ENCODE measurements at regions not wholly inside any gene's neighbourhood (a gene's known extent, or its start where the extent isn't known, plus 50 kb on each side); places are given as distances from the start of the nearest gene placed in this dataset.

DNA sequence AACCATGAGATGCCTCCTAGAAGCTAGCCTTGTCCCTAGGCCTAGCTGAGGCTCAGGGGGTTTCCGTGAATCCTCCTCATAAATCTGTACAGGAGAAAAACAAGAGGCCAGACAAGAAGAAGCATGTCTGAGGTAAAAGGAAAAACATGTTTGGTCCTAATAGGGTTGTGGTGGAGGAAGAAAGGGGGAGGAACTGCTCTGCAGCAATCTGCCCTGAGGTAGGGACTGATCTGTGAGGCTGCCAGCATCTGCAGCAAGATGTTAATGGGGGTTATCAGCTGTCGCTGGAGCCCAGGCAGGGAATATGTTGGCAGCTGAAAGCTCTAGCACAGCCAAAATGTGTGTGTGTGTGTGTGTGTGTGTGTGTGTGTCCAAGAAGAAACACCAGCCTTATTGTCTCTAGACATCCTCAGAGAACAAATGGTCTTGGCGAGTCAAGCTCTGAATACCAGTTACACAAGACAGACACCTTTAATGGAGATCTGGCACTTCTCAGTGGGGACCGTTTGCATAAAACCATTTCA lies 218.5 kb downstream of the NUAK1 start:
- DNase-seq (no peak), ATAC-seq (no peak)
- H3K36me3 Mint-ChIP-seq (ENCODE audit: insufficient read depth), result no peaks in the 10 kb centered on the region
- no peaks in the 10 kb centered on the region for H3K9me3 Mint-ChIP-seq
- H3K4me1 Mint-ChIP-seq (ENCODE audit: low read depth), result no peaks in the 10 kb centered on the region
- no peak overlapping the region for H3K4me3 Mint-ChIP-seq
- peaks cover 3% of the 10 kb centered on the region for H3K27me3 Mint-ChIP-seq (ENCODE audit: low read depth)

GRCh38 chr12:105921055-105921454 lies 217.7 kb downstream of the NUAK1 start:
- no peak for ATAC-seq
- H3K4me1 Mint-ChIP-seq (ENCODE audit: low read depth), result no peaks in the 10 kb centered on the region
- no peaks in the 10 kb centered on the region for H3K36me3 Mint-ChIP-seq (ENCODE audit: insufficient read depth)

DNA sequence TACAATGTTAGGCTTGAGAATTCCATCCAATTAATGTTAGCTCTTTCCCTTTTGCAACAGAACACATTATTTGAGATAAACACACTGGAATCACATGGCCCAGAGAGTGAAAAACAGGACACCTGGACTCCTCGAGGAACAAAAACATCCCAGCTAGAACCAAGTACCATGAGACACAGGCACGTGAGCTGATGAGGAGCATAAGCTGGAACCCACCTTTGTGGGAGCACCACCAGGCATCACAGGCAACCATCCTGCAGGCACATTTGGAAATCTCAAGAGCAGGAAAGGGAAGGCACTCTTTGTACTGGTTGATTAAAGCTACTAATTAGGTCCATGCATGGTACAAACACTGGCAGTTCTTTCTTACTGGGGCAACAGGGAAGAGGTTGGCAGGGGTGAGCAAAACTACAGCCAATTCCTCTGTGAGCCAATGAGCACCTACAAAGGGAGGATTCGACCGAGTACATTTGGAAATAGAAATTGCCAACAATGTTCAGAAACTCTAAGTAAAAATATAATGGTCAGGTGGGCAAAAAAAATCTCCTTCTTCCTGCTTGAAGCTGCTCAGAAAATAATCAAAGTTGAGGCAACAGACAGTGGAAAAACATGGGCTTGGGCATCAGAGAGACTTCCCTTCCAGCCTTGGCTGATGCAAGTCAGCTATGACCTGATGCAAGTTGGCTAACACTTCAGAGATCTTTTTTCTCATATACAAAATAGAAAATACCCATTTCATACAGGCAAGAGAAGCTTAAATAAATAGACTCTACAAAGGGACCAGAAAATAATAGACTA lies 216.7 kb downstream of the NUAK1 start:
- Mint-ChIP-seq H3K9me3 (peaks cover under 1% of the 10 kb centered on the region), H3K4me1 (ENCODE audit: low read depth) (no peaks in the 10 kb centered on the region)

More at GRCh38 chr12:105921055-105921454, 217.7 kb downstream of the NUAK1 start:
- Mint-ChIP-seq H3K4me3 (no peak overlapping the region), H3K9me3 (no peaks in the 10 kb centered on the region), H3K27me3 (ENCODE audit: low read depth) (peaks cover 3% of the 10 kb centered on the region)
- DNase-seq, result no peak

GRCh38 chr12:105922670-105923102 lies 216.1 kb downstream of the NUAK1 start:
- Mint-ChIP-seq H3K36me3 (ENCODE audit: insufficient read depth) (no peaks in the 10 kb centered on the region), H3K4me1 (ENCODE audit: low read depth) (no peaks in the 10 kb centered on the region), H3K9me3 (peaks cover 4% of the 10 kb centered on the region), H3K27me3 (ENCODE audit: low read depth) (peaks cover 3% of the 10 kb centered on the region), H3K4me3 (no peak overlapping the region)
- DNase-seq (no peak), ATAC-seq (no peak)

More for the DNA sequence above, 216.7 kb downstream of the NUAK1 start:
- no peaks in the 10 kb centered on the region for H3K36me3 Mint-ChIP-seq (ENCODE audit: insufficient read depth)
- H3K27me3 Mint-ChIP-seq (ENCODE audit: low read depth), result peaks cover 3% of the 10 kb centered on the region
- ATAC-seq, result no peak
- no peak for DNase-seq
- H3K4me3 Mint-ChIP-seq, result no peak overlapping the region

DNA sequence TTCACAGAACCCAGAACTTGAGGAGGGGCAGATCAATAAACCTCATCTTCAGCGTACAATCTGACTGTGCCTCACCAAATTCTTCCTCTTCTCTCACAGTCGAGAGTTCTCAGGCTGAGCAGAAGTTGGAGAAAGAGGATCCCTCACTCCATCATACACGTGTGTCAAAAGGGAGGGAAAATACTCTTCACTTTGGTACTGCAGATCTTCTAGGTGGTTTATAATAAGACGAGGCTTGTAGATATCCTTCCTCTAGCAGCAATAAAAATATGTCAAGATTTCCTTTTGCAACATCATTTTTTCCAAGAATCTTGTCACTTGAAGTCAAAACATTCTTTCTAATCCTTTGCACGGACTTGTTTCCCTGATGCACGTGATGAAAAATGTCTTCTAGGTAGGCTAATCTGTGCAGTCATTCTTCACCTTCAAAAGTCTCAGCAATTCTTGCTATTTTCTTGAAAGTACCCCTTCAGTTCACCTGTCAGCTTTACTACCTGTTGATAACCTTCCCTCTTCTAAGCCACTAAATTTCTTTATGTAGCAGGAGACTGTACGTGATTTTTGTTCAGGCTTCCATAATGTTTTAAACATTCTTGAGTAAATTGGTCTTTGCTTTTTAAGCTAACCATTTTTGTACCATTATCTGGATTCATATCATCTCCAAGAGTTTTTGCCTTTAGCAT lies 214.1 kb downstream of the NUAK1 start:
- ATAC-seq, result no peak

GRCh38 chr12:105927564-105927963 lies 211.2 kb downstream of the NUAK1 start:
- no peaks in the 10 kb centered on the region for H3K27me3 Mint-ChIP-seq (ENCODE audit: low read depth)
- H3K4me3 Mint-ChIP-seq, result no peak overlapping the region
- peaks cover 4% of the 10 kb centered on the region for H3K9me3 Mint-ChIP-seq
- H3K36me3 Mint-ChIP-seq (ENCODE audit: insufficient read depth), result no peaks in the 10 kb centered on the region
- DNase-seq, result no peak
- ATAC-seq, result no peak
- no peaks in the 10 kb centered on the region for H3K4me1 Mint-ChIP-seq (ENCODE audit: low read depth)

More for the DNA sequence above, 214.1 kb downstream of the NUAK1 start:
- Mint-ChIP-seq H3K4me1 (ENCODE audit: low read depth) (no peaks in the 10 kb centered on the region), H3K4me3 (no peak overlapping the region), H3K36me3 (ENCODE audit: insufficient read depth) (no peaks in the 10 kb centered on the region), H3K9me3 (peaks cover 4% of the 10 kb centered on the region), H3K27me3 (ENCODE audit: low read depth) (peaks cover 3% of the 10 kb centered on the region)
- DNase-seq, result no peak

DNA sequence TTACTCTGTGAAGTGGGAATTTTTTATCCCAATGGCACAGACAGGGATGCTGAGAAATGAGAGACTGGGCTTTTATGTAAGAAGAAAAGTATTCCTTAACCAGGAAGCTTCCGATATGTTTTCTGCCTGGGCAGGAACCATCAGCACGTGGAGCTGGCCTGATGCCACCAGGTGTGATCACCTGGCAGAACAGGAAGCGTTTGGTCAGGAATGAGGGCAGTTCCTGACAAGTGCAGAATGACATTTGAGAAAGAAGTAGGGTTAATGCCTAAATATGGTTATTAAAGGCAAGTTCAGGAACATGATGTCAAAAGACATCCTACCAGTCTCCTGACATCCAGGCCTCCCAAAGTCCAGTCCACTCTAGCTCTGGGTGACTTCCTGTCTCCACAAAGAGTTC lies 210.3 kb downstream of the NUAK1 start:
- H3K9me3 Mint-ChIP-seq, result peaks cover 4% of the 10 kb centered on the region
- no peak for ATAC-seq
- H3K27me3 Mint-ChIP-seq (ENCODE audit: low read depth), result no peaks in the 10 kb centered on the region
- H3K36me3 Mint-ChIP-seq (ENCODE audit: insufficient read depth), result no peaks in the 10 kb centered on the region
- DNase-seq, result no peak
- H3K4me3 Mint-ChIP-seq, result no peak overlapping the region
- H3K4me1 Mint-ChIP-seq (ENCODE audit: low read depth), result no peaks in the 10 kb centered on the region

DNA sequence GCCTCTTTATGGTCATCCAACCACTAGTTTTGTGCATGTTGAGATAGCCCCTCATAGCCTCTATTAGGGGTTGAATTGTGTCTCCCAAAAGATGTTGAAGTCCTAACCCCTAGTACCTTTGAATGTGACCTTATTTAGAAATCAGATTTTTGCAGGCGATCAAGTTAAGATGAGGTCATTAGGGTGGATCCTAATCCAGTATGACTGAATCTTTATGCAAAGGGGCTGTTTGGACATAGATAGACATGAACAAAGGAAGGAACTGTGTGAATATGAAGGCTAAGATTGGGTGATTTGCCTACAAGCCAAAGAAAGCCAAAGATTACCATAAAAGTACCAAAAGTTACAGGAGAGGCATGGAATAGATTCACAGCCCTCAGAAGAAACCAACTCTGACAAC lies 209.6 kb downstream of the NUAK1 start:
- Mint-ChIP-seq H3K36me3 (ENCODE audit: insufficient read depth) (no peaks in the 10 kb centered on the region), H3K4me1 (ENCODE audit: low read depth) (no peaks in the 10 kb centered on the region), H3K27me3 (ENCODE audit: low read depth) (no peaks in the 10 kb centered on the region), H3K9me3 (peaks cover 4% of the 10 kb centered on the region), H3K4me3 (no peak overlapping the region)
- no peak for DNase-seq
- ATAC-seq, result no peak

- ATAC-seq (no peak), DNase-seq (no peak)
- no peaks in the 10 kb centered on the region for H3K36me3 Mint-ChIP-seq (ENCODE audit: insufficient read depth)
- H3K9me3 Mint-ChIP-seq, result peaks cover 4% of the 10 kb centered on the region
- H3K4me1 Mint-ChIP-seq (ENCODE audit: low read depth), result no peaks in the 10 kb centered on the region
- H3K27me3 Mint-ChIP-seq (ENCODE audit: low read depth), result no peaks in the 10 kb centered on the region
- H3K4me3 Mint-ChIP-seq, result no peak overlapping the region
Observed at GRCh38 chr12:105930557-105931503, 207.9 kb downstream of the NUAK1 start.

DNA sequence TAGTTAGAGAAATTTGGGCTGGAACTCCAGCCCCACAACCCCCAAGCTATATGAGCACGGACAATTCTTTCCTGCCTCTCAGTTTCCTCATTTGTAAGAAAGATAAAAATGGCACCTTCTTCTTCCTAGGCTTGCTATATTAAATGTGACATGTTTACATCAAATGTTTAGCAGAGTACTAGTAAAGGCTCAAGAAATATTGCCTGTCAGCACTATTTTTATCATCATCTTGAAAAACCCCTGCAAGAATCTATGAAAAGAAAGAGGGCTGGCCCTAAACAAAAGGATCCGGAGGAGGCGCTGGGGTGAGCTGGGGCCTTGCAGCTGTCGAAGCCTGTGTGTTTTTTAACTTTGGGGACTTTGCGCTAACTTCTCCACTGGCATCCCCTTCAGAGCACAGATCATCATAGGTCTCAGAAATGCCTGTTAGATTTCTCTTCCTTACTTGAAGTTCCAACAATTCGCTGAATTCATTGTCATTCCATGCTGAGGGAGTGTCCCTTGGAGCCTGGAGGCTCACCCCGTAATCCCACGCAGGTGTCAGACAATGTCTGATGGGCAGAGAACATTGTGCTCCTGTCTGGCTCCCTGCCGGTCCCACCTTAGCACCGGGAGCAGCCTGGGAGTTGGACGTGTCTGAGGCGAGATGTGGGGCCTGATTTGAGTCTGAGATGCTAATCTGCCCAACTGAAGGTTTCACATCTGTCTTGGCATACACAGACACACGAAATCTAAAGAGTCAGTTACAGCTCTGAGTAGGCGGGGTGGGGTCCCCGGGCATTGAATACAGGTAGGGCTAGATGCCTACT lies 206.8 kb downstream of the NUAK1 start:
- H3K27me3 Mint-ChIP-seq (ENCODE audit: low read depth), result no peaks in the 10 kb centered on the region
- no peak for DNase-seq
- no peaks in the 10 kb centered on the region for H3K36me3 Mint-ChIP-seq (ENCODE audit: insufficient read depth)
- H3K4me3 Mint-ChIP-seq, result no peak overlapping the region
- H3K9me3 Mint-ChIP-seq, result peaks cover 4% of the 10 kb centered on the region
- no peaks in the 10 kb centered on the region for H3K4me1 Mint-ChIP-seq (ENCODE audit: low read depth)
- ATAC-seq, result no peak

DNA sequence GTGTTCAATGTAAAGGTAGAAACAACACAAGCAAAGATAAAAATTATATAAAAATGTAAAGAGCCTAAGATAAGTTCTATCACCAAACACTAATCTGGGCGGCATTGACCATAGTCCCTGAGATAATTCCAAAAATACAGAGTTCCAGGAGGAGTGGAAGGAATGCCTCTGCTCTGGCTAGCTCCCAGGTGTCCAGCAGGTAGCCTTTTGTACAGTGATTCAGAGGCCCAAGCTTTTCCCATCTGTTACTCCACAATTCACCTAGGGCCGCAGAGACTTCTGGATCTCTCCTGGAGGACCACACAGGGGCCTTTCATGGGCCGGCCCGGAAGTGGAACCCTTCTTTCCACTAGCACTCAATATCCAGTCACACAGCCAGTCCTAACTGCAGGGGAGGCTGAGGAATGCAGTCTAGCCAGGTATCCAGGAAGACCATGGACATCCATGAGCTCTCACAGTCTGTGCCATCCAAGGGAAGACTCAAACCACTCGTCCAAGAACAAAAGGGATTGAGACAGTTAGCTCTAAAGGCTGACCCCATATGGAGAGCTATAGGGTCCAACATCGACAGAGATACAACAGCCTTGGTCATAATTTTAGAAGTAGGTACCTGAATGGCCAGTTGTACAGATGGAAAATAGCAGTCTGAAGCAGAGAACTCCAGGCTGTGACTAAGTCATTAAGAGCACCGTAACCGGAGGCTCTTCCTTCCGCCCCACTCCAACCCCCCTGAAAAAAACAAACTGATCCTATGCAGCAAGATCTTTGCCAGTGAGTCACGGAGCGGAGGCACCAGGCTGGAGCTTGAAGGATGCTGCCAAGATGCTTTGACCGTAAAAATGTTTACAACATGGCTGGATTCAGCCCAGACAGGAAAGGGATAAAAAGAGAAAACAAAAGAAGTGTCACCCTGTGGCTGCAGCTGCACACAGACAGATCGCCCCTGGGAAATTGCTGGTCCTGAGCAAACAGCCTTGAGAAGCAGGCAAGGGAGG lies 204.8 kb downstream of the NUAK1 start:
- H3K4me1 Mint-ChIP-seq (ENCODE audit: low read depth), result no peaks in the 10 kb centered on the region
- H3K27me3 Mint-ChIP-seq (ENCODE audit: low read depth), result peaks cover 3% of the 10 kb centered on the region
- no peaks in the 10 kb centered on the region for H3K9me3 Mint-ChIP-seq
- no peak overlapping the region for H3K4me3 Mint-ChIP-seq
- no peak for DNase-seq
- no peaks in the 10 kb centered on the region for H3K36me3 Mint-ChIP-seq (ENCODE audit: insufficient read depth)
- ATAC-seq, result no peak

DNA sequence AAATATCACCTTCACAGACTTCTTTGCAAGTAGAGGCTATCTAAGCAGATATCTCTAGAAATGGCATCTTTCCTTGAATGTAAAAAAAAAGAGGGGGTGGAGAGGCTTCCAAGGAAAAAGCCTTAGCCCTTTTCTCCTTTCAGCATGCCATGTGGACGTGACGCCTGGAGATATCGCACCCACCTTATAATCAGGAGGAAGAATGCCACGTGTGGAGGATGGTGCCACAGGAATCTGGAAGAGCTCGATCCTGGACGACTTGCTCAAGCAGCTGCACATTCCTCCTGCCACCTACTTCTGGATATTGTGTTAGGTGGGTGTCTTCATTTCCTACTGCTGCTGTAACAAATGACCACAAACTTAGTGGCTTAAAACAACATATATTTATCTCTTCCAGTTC lies 203.6 kb downstream of the NUAK1 start:
- Mint-ChIP-seq H3K9me3 (no peaks in the 10 kb centered on the region), H3K4me3 (no peak overlapping the region), H3K36me3 (ENCODE audit: insufficient read depth) (no peaks in the 10 kb centered on the region), H3K27me3 (ENCODE audit: low read depth) (peaks cover 3% of the 10 kb centered on the region), H3K4me1 (ENCODE audit: low read depth) (no peaks in the 10 kb centered on the region)
- no peak for DNase-seq
- no peak for ATAC-seq

Measured in activated T-cell treated with anti-CD3 and anti-CD28 coated beads, Interleukin-2, amount 50 U/mL, for 4 hours (primary cell).